ENCODE measurements at regions not wholly inside any gene's neighbourhood (a gene's known extent, or its start where the extent isn't known, plus 50 kb on each side); places are given as distances from the start of the nearest gene placed in this dataset.

GRCh38 chr14:25358330-25358729 lies 308.4 kb upstream of the STXBP6 start:
- Histone ChIP-seq H3K79me2 (ENCODE audit: control insufficient read depth, insufficient read depth, low read length) (no peaks in the 10 kb centered on the region), H3K9me3 (replicated peaks; ENCODE audit: control insufficient read depth, insufficient read depth, low read length) (no peaks in the 10 kb centered on the region), H3K27me3 (ENCODE audit: control insufficient read depth in 2 of 2, insufficient read depth in 2 of 2, low read length in 2 of 2) (peaks cover 0 to 2% of the 10 kb centered on the region in 2 experiments), H3K9ac (replicated peaks; ENCODE audit: extremely low read depth, insufficient read depth, low read length) (no peak overlapping the region), H2AFZ (ENCODE audit: low read depth, low read length) (no peak overlapping the region), H3K9me1 (replicated peaks; ENCODE audit: control insufficient read depth, extremely low read depth, insufficient read depth, low read length) (no peaks in the 10 kb centered on the region), H3K4me3 (replicated peaks in 1 of 3; ENCODE audit: insufficient read depth in 1 of 3, low read depth in 1 of 3, low read length in 3 of 3) (no peak overlapping the region), H3K4me2 (ENCODE audit: insufficient read depth, low read length) (no peak overlapping the region), H4K20me1 (replicated peaks; ENCODE audit: control insufficient read depth, extremely low read depth, insufficient read depth, low read length) (no peaks in the 10 kb centered on the region), H3K27ac (ENCODE audit: insufficient read depth, low read depth, low read length) (no peak overlapping the region), H3K4me1 (ENCODE audit: control insufficient read depth, extremely low read depth, insufficient read depth, low read length) (no peaks in the 10 kb centered on the region), H3K36me3 (ENCODE audit: control insufficient read depth in 2 of 2, extremely low read depth in 1 of 2, insufficient read depth in 2 of 2, low read length in 2 of 2) (no peaks in the 10 kb centered on the region)
- no TSS peak for BruUV-seq (replicated peaks)
- TF ChIP-seq FOS (IDR thresholded peaks at IDR 0.05; ENCODE audit: borderline replicate concordance, insufficient read depth, low read length) (no peak), EZH2 (IDR thresholded peaks at IDR 0.05; ENCODE audit: borderline replicate concordance, low read depth, low read length, severe bottlenecking) (no peak), POLR2A (IDR thresholded peaks at IDR 0.05; ENCODE audit: low read depth, low read length) (no peak), JUN (IDR thresholded peaks at IDR 0.05; ENCODE audit: borderline replicate concordance, insufficient read depth, insufficient read length, low read depth) (no peak), CTCF (IDR thresholded peaks at IDR 0.05; ENCODE audit: extremely low read depth in 1 of 2, insufficient read depth in 1 of 2, low read depth in 1 of 2, low read length in 2 of 2) (no peak), MAX (IDR thresholded peaks at IDR 0.05; ENCODE audit: insufficient read depth, insufficient read length) (no peak), MYC (IDR thresholded peaks at IDR 0.05; ENCODE audit: low read depth, low read length) (no peak), POLR2AphosphoS5 (IDR thresholded peaks at IDR 0.05; ENCODE audit: insufficient read depth, low read depth, low read length) (no peak), GATA2 (IDR thresholded peaks at IDR 0.05; ENCODE audit: insufficient read depth, insufficient read length, low read depth, low read length) (no peak)
- dilution Hi-C loops (cut with MboI; ENCODE audit: extremely low pct_ligation_motif_present, low sequenced_read_pairs) (no loop called here), intact Hi-C loops (cut with micrococcal nuclease) (no loop called here)
- ChIA-PET CTCF (no interaction called here), POLR2A (no interaction called here)
- FAIRE-seq (no peak), DNase-seq (ENCODE audit: low read depth, low spot score) (no peak)
